GM06990 (cell line): ENCODE measurements at regions not wholly inside any gene's neighbourhood (a gene's known extent, or its start where the extent isn't known, plus 50 kb on each side); places are given as distances from the start of the nearest gene placed in this dataset.

Experiments
- DNase-seq: peaks from one replicate; pipeline ENCODE4 v3.0.0-alpha.2; 2011; ENCODE audit not compliant: insufficient read length; ENCODE audit errors: extremely low read depth
- H3K27me3 ChIP-seq: replicated peaks from 2 replicates; pipeline ENCODE4 v1.6.0; 2011; ENCODE audit warnings: low read length; ENCODE audit not compliant: control insufficient read depth, insufficient read depth
- H3K36me3 ChIP-seq: 2 replicates; pipeline ENCODE4 v1.5.1; 2011; ENCODE audit warnings: low read length; ENCODE audit not compliant: control insufficient read depth, insufficient read depth
- H3K4me3 ChIP-seq: replicated peaks from 2 replicates; pipeline ENCODE4 v1.5.1; 2011; ENCODE audit warnings: low read depth, mild to moderate bottlenecking, control low read depth, low read length
- TF ChIP-seq, protein P1 (sequence below): IDR thresholded peaks from 2 replicates; pipeline ENCODE4 v1.5.1; 2011; ENCODE audit warnings: low read length, control low read depth, mild to moderate bottlenecking, inconsistent platforms; ENCODE audit not compliant: insufficient read depth, poor library complexity, severe bottlenecking

DNA sequence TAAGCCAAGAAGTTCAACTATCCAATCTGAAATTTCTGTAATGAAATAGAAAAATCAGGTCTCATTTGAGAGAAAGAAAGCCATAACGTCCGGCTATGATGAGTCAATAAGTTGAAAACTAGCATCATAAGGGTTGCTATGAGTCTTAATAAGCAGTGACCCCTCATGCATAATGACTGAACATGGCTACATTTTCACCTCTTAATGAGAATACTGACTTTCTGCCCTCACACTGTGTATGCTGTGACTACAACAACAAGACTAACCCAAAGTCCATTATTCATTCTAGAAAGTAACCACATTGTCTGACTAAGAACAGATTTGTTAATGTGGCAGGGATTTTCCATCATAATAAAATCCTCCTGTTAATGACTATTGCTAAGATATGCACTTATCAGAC, 884.0 kb upstream of the CADM2 start:
- Histone ChIP-seq H3K36me3 (no peaks in the 10 kb centered on the region), H3K4me3 (no peak overlapping the region), H3K27me3 (no peaks in the 10 kb centered on the region)
- TF ChIP-seq, protein P1, sequence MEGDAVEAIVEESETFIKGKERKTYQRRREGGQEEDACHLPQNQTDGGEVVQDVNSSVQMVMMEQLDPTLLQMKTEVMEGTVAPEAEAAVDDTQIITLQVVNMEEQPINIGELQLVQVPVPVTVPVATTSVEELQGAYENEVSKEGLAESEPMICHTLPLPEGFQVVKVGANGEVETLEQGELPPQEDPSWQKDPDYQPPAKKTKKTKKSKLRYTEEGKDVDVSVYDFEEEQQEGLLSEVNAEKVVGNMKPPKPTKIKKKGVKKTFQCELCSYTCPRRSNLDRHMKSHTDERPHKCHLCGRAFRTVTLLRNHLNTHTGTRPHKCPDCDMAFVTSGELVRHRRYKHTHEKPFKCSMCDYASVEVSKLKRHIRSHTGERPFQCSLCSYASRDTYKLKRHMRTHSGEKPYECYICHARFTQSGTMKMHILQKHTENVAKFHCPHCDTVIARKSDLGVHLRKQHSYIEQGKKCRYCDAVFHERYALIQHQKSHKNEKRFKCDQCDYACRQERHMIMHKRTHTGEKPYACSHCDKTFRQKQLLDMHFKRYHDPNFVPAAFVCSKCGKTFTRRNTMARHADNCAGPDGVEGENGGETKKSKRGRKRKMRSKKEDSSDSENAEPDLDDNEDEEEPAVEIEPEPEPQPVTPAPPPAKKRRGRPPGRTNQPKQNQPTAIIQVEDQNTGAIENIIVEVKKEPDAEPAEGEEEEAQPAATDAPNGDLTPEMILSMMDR, result no peak
- no peak for DNase-seq

DNA sequence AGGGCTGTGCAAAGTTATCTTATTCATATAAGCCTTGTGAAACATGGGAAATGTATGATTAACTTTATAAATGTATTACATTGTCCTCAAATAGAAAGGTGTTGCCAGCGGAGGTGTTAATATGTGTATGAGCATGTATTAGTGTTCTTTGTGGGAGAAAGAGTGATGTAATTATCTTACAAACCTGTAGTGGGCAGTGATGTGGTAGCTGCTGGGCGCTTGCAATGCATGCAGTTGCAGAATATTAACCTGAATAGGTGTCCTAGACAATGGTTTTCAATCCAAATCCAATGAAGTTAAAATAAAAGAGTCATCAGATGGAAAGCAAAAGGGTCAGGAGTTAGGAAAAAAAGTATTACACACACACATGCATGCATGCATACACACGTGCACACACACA, 881.3 kb upstream of the CADM2 start:
- Histone ChIP-seq H3K36me3 (no peaks in the 10 kb centered on the region), H3K27me3 (no peaks in the 10 kb centered on the region), H3K4me3 (no peak overlapping the region)
- TF ChIP-seq, protein P1, result no peak
- DNase-seq, result no peak

DNA sequence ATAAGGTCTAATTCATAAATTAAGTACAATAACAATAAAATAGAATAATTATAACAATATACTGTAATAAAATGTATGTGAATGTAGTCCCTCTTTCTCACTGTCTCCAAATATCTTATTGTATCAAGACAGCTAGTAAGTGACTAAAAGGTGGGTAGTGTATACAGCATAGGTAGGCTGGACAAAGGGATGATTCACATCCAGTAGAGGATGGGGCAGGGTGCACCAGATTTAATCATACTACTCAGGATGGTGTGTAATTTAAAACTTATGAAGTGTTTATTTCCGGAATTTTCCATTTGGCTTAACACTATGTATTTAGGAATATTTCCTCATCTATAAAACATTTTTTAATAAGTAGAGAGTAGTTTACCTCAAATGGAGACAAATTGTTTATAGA, 876.1 kb upstream of the CADM2 start:
- Histone ChIP-seq H3K27me3 (no peaks in the 10 kb centered on the region), H3K4me3 (no peak overlapping the region), H3K36me3 (no peaks in the 10 kb centered on the region)
- TF ChIP-seq, protein P1, result no peak
- DNase-seq, result no peak

DNA sequence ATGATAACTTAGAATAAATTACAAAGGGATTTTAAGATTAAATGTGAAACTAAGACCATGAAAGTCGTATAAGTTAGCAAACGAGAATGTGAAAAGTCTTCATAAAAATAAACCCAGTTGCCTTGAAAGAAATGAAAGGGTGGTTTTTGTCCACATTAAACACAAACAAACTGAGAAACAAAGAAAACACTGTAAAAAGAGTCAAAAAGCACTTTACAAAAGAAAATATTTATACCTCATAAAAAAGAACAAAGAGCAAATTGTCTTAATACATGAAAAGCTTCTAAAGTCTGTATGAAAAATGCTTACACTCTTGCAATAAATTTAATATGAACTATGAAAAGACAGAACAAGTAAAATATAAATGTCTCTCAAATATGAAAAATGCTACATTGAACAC, 865.9 kb upstream of the CADM2 start:
- TF ChIP-seq, protein P1, result no peak
- H3K27me3 ChIP-seq, result no peaks in the 10 kb centered on the region
- H3K4me3 ChIP-seq, result no peak overlapping the region
- DNase-seq, result no peak
- no peaks in the 10 kb centered on the region for H3K36me3 ChIP-seq

DNA sequence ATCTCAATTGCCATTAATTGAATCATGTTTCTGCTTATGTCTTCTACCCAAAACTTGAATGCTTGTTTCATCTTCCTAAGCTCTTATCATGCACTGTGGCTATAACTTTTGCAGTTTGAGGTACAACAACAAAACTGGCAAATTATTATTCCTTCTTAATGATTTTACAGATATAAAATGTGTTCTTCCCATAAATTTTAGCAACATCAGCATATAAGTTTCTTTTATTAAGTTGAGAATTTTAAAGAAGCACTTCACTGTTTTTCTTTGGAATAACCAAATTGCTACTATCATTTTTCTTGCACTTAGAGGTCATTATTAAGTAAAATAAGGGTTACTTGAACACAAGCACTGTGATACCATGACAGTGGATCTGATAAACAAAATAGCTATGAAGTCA, 862.6 kb upstream of the CADM2 start:
- no peak overlapping the region for H3K4me3 ChIP-seq
- H3K36me3 ChIP-seq, result no peaks in the 10 kb centered on the region
- DNase-seq, result no peak
- TF ChIP-seq, protein P1, result no peak
- no peaks in the 10 kb centered on the region for H3K27me3 ChIP-seq

DNA sequence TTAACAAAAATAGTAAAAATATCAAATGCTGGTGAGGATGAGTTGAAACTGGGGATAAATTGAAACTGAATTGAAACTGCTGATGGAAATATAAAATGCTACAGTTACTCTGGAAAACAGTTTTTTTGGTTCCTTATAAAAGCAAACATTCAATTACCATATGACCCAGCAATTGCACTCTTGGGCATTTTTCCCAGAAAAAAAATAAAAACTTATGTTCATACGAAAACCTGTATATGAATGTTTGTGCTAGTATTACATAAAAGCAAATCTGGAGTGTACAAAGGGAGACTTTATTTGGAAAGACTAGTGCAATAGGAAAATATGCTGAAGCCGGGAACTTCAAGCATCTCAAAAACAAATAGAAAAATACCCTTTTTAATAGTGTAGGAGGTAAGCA, 857.9 kb upstream of the CADM2 start:
- DNase-seq, result no peak
- H3K4me3 ChIP-seq, result no peak overlapping the region
- H3K27me3 ChIP-seq, result no peaks in the 10 kb centered on the region
- H3K36me3 ChIP-seq, result no peaks in the 10 kb centered on the region
- TF ChIP-seq, protein P1, result no peak
